HCT116 (cell line): ENCODE measurements at regions not wholly inside any gene's neighbourhood (a gene's known extent, or its start where the extent isn't known, plus 50 kb on each side); places are given as distances from the start of the nearest gene placed in this dataset.

ENCODE experiments used
- CEBPB ChIP-seq: IDR thresholded peaks from 2 replicates; pipeline ENCODE4 v1.6.1; 2012; ENCODE audit warnings: low read depth
- ELF1 ChIP-seq: IDR thresholded peaks from 2 replicates; pipeline ENCODE4 v1.6.1; 2012; ENCODE audit warnings: low read depth, borderline replicate concordance
- FOSL1 ChIP-seq: IDR thresholded peaks from 2 replicates; pipeline ENCODE4 v1.6.1; 2012; ENCODE audit warnings: low read depth
- POLR2AphosphoS5 ChIP-seq: IDR thresholded peaks from 2 replicates; pipeline ENCODE4 v1.6.1; 2011; ENCODE audit warnings: mild to moderate bottlenecking, low read depth, low read length, moderate library complexity
- SP1 ChIP-seq: IDR thresholded peaks from 2 replicates; pipeline ENCODE4 v1.6.1; 2012; ENCODE audit warnings: low read depth
- YY1 ChIP-seq: IDR thresholded peaks from 2 replicates; pipeline ENCODE4 v1.6.1; 2011; ENCODE audit warnings: low read length, low read depth, moderate library complexity, mild to moderate bottlenecking; ENCODE audit not compliant: insufficient replicate concordance; ENCODE audit errors: extremely low read depth
- ZFX ChIP-seq: fragments of 450-650 bp; IDR thresholded peaks from 2 replicates; pipeline ENCODE4 v1.6.1; 2017
- ZNF274 ChIP-seq: fragments of 200-500 bp; sonication (Bioruptor generic); IDR thresholded peaks from 2 replicates; pipeline ENCODE4 v1.6.1; 2014; ENCODE audit warnings: mild to moderate bottlenecking, low read depth, low read length, inconsistent platforms
- TF ChIP-seq, protein P1 (sequence below): IDR thresholded peaks from 2 replicates; pipeline ENCODE4 v1.6.1; 2012; ENCODE audit warnings: low read depth
- TF ChIP-seq, protein P2 (sequence below): IDR thresholded peaks from 2 replicates; pipeline ENCODE4 v1.6.1; 2011; ENCODE audit warnings: mild to moderate bottlenecking, low read length, moderate library complexity; ENCODE audit not compliant: insufficient replicate concordance; ENCODE audit errors: extremely low read depth
- TF ChIP-seq, protein P3 (sequence below): IDR thresholded peaks from 2 replicates; pipeline ENCODE4 v1.6.1; 2012

DNA sequence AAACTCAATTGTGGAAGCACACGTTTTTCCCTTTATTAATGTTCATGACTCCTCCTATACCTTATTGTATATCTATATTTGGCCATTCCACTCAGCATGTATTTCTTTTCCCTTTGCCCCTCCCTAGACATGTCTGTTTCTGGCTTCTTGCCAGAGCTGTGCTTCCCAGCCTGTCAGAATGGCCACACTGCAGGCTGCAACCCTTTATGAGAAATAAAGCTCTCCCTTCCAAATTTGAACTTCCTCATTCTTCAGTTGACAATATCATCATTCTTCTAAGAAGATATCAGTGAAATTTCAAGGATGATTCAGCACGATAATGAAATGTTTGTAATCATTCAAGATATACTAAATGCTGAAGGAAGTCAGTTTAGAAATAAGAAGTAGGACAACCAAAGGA, 107.6 kb upstream of the PRSS3 start (continued):
- TF ChIP-seq, protein P1, sequence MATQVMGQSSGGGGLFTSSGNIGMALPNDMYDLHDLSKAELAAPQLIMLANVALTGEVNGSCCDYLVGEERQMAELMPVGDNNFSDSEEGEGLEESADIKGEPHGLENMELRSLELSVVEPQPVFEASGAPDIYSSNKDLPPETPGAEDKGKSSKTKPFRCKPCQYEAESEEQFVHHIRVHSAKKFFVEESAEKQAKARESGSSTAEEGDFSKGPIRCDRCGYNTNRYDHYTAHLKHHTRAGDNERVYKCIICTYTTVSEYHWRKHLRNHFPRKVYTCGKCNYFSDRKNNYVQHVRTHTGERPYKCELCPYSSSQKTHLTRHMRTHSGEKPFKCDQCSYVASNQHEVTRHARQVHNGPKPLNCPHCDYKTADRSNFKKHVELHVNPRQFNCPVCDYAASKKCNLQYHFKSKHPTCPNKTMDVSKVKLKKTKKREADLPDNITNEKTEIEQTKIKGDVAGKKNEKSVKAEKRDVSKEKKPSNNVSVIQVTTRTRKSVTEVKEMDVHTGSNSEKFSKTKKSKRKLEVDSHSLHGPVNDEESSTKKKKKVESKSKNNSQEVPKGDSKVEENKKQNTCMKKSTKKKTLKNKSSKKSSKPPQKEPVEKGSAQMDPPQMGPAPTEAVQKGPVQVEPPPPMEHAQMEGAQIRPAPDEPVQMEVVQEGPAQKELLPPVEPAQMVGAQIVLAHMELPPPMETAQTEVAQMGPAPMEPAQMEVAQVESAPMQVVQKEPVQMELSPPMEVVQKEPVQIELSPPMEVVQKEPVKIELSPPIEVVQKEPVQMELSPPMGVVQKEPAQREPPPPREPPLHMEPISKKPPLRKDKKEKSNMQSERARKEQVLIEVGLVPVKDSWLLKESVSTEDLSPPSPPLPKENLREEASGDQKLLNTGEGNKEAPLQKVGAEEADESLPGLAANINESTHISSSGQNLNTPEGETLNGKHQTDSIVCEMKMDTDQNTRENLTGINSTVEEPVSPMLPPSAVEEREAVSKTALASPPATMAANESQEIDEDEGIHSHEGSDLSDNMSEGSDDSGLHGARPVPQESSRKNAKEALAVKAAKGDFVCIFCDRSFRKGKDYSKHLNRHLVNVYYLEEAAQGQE = no peak
- no peak for TF ChIP-seq ELF1
- TF ChIP-seq POLR2AphosphoS5 = no peak
- TF ChIP-seq SP1 = no peak
- no peak for TF ChIP-seq ZNF274
- TF ChIP-seq, protein P2, sequence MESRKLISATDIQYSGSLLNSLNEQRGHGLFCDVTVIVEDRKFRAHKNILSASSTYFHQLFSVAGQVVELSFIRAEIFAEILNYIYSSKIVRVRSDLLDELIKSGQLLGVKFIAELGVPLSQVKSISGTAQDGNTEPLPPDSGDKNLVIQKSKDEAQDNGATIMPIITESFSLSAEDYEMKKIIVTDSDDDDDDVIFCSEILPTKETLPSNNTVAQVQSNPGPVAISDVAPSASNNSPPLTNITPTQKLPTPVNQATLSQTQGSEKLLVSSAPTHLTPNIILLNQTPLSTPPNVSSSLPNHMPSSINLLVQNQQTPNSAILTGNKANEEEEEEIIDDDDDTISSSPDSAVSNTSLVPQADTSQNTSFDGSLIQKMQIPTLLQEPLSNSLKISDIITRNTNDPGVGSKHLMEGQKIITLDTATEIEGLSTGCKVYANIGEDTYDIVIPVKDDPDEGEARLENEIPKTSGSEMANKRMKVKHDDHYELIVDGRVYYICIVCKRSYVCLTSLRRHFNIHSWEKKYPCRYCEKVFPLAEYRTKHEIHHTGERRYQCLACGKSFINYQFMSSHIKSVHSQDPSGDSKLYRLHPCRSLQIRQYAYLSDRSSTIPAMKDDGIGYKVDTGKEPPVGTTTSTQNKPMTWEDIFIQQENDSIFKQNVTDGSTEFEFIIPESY = no peak
- no peak for TF ChIP-seq YY1
- TF ChIP-seq, protein P3, sequence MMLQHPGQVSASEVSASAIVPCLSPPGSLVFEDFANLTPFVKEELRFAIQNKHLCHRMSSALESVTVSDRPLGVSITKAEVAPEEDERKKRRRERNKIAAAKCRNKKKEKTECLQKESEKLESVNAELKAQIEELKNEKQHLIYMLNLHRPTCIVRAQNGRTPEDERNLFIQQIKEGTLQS = no peak
- TF ChIP-seq FOSL1 = no peak
- TF ChIP-seq CEBPB = no peak
- TF ChIP-seq ZFX = no peak
